ENCODE measurements at regions not wholly inside any gene's neighbourhood (a gene's known extent, or its start where the extent isn't known, plus 50 kb on each side); places are given as distances from the start of the nearest gene placed in this dataset.

DNA sequence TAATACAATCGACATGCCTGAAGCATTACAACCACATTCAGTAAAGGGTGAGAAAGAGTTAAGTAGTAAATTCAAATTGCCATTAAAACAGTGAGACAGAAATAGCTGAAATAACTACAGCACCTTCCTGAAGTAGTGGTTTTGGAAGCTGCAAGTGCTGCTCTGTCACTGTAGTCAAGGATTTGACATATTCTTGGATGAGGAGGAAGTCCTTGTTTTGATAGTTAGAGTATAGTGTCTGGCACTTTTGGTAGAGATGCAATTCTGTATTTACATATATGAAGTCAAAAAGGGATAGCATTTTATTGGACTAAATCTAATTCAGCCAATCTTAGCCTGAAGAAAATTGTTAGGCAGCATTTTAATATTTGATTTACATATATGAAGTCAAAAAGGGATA, 1559.6 kb downstream of the TECRL start:
- no peak for TF ChIP-seq POLR2A (IDR thresholded peaks at IDR 0.05; ENCODE audit: low read depth, low read length)
- TF ChIP-seq TAF1 (IDR thresholded peaks at IDR 0.05; ENCODE audit: low read depth, low read length): no peak
- TF ChIP-seq POLR2AphosphoS5 (IDR thresholded peaks at IDR 0.05; ENCODE audit: low read depth, low read length): no peak
- TF ChIP-seq POU2F2 (IDR thresholded peaks at IDR 0.05; ENCODE audit: low read depth, low read length): no peak
